Osteoblast (primary cell): ENCODE measurements at regions not wholly inside any gene's neighbourhood (a gene's known extent, or its start where the extent isn't known, plus 50 kb on each side); places are given as distances from the start of the nearest gene placed in this dataset.

ENCODE experiments used
- DNase-seq: peaks from one replicate; pipeline ENCODE4 v3.0.0; 2011; ENCODE audit warnings: low spot score, mixed read lengths; ENCODE audit not compliant: insufficient read length; ENCODE audit errors: missing footprints
- H2AFZ ChIP-seq: 2 replicates; pipeline ENCODE4 v1.6.0; 2011; ENCODE audit warnings: mild to moderate bottlenecking, low read length
- H3K27ac ChIP-seq: 2 replicates; pipeline ENCODE4 v1.5.1; 2011; ENCODE audit warnings: mild to moderate bottlenecking, low read depth, low read length, moderate library complexity
- H3K27me3 ChIP-seq: 2 replicates; pipeline ENCODE4 v1.6.0; 2012; ENCODE audit warnings: mild to moderate bottlenecking, control low read depth, inconsistent platforms, low read length, moderate library complexity; ENCODE audit not compliant: insufficient read depth
- H3K36me3 ChIP-seq: 2 replicates; pipeline ENCODE4 v1.5.1; 2011; ENCODE audit warnings: mild to moderate bottlenecking, low read length, control low read depth, moderate library complexity; ENCODE audit not compliant: insufficient read depth
- H3K4me1 ChIP-seq: 2 replicates; pipeline ENCODE4 v1.5.1; 2011; ENCODE audit warnings: mild to moderate bottlenecking, low read length, control low read depth, moderate library complexity; ENCODE audit not compliant: insufficient read depth
- H3K4me2 ChIP-seq: 2 replicates; pipeline ENCODE4 v1.6.0; 2011; ENCODE audit warnings: mild to moderate bottlenecking, low read length; ENCODE audit not compliant: insufficient read depth
- H3K4me3 ChIP-seq: fragments of 200-600 bp; sonication (generic); 3 replicates; pipeline ENCODE4 v1.5.1; 2012; ENCODE audit warnings: mild to moderate bottlenecking, low read length, inconsistent platforms; ENCODE audit not compliant: insufficient read depth
- H3K79me2 ChIP-seq: 2 replicates; pipeline ENCODE4 v1.6.0; 2012; ENCODE audit warnings: mild to moderate bottlenecking, low read length, control low read depth, inconsistent platforms; ENCODE audit not compliant: insufficient read depth
- H3K9me3 ChIP-seq: 2 replicates; pipeline ENCODE4 v1.5.1; 2011; ENCODE audit warnings: low read depth, low read length, control low read depth
- H4K20me1 ChIP-seq: 2 replicates; pipeline ENCODE4 v1.6.0; 2012; ENCODE audit warnings: mild to moderate bottlenecking, low read length, control low read depth; ENCODE audit not compliant: insufficient read depth
- TF ChIP-seq, protein P1 (sequence below): IDR thresholded peaks from 2 replicates; pipeline ENCODE4 v1.5.1; 2011; ENCODE audit warnings: mild to moderate bottlenecking, low read depth, low read length, moderate library complexity; ENCODE audit errors: extremely low read depth

DNA sequence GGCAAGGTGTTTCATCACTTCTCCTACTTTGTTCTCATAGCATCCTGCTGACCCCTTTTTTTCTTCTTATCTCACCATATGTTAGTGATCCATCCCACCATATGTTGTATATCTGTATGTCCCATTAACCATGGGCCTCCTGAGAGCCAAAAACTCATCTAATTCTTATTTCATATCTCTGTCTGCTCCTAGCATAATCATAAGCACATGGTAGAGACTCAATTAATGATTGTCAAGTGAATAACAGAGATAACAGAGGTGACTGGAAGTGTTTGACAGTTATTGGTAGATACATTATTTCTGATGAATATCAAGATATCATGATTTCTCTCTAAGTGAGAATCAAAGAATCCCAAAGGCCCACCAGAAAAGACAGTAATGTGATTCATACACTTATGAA is 138.1 kb upstream of the MPPED2 start:
- DNase-seq = no peak
- H4K20me1 ChIP-seq = no peaks in the 10 kb centered on the region
- no peaks in the 10 kb centered on the region for H3K27me3 ChIP-seq
- H3K79me2 ChIP-seq = no peaks in the 10 kb centered on the region
- no peaks in the 10 kb centered on the region for H3K36me3 ChIP-seq
- no peak overlapping the region for H2AFZ ChIP-seq
- H3K4me3 ChIP-seq = no peak overlapping the region
- no peak overlapping the region for H3K4me2 ChIP-seq
- H3K4me1 ChIP-seq = no peaks in the 10 kb centered on the region
- TF ChIP-seq, protein P1, sequence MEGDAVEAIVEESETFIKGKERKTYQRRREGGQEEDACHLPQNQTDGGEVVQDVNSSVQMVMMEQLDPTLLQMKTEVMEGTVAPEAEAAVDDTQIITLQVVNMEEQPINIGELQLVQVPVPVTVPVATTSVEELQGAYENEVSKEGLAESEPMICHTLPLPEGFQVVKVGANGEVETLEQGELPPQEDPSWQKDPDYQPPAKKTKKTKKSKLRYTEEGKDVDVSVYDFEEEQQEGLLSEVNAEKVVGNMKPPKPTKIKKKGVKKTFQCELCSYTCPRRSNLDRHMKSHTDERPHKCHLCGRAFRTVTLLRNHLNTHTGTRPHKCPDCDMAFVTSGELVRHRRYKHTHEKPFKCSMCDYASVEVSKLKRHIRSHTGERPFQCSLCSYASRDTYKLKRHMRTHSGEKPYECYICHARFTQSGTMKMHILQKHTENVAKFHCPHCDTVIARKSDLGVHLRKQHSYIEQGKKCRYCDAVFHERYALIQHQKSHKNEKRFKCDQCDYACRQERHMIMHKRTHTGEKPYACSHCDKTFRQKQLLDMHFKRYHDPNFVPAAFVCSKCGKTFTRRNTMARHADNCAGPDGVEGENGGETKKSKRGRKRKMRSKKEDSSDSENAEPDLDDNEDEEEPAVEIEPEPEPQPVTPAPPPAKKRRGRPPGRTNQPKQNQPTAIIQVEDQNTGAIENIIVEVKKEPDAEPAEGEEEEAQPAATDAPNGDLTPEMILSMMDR = no peak
- peaks cover 3% of the 10 kb centered on the region for H3K9me3 ChIP-seq
- H3K27ac ChIP-seq = no peak overlapping the region

DNA sequence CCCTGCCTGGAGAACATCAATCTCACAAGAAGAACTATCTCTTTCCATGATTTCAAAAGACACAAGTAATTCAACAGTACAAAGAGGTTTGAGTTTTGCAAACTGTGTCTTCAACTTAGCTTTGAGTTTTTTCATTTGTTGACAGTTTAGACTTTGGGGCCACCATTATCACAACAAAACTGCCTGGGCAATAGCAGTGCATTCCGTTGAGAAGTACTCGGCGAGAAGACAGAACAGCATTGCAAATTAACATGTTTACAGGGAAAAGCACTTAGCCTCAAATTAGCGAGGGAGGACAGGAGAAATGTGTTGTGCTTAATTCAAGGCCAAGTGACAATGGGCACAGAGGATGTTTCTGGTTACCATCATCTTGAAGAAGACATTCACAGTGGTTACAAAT is 133.2 kb upstream of the MPPED2 start:
- H3K4me1 ChIP-seq = no peaks in the 10 kb centered on the region
- no peaks in the 10 kb centered on the region for H3K36me3 ChIP-seq
- no peaks in the 10 kb centered on the region for H3K27me3 ChIP-seq
- no peak overlapping the region for H2AFZ ChIP-seq
- H3K79me2 ChIP-seq = no peaks in the 10 kb centered on the region
- TF ChIP-seq, protein P1 = no peak
- no peaks in the 10 kb centered on the region for H4K20me1 ChIP-seq
- H3K4me2 ChIP-seq = no peak overlapping the region
- H3K27ac ChIP-seq = no peak overlapping the region
- H3K4me3 ChIP-seq = no peak overlapping the region
- DNase-seq = no peak
- H3K9me3 ChIP-seq = no peaks in the 10 kb centered on the region

DNA sequence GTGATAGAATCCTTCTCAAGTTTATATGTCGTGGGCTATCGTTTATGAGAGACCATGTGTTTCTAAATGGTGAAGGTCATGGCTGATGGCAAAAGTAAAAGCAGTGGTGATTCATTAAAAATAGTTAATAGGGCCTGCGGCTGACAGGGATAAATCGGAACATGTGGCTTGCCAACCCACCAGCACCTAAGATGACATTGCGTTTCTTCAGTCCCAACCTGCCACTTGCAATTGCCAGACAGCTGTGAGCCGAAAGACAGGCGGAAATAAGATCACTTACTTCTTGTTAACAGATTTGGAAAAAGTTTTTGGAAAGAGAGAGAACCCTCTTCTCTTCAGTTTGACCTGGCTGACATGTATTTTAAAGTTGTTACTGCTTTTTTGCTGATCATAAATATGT is 131.5 kb upstream of the MPPED2 start:
- Histone ChIP-seq H2AFZ (no peak overlapping the region), H3K79me2 (no peaks in the 10 kb centered on the region), H3K27me3 (no peaks in the 10 kb centered on the region), H3K9me3 (no peaks in the 10 kb centered on the region), H3K4me3 (no peak overlapping the region), H4K20me1 (no peaks in the 10 kb centered on the region), H3K36me3 (no peaks in the 10 kb centered on the region), H3K27ac (no peak overlapping the region), H3K4me1 (no peaks in the 10 kb centered on the region), H3K4me2 (no peak overlapping the region)
- TF ChIP-seq, protein P1 = no peak
- DNase-seq = no peak

DNA sequence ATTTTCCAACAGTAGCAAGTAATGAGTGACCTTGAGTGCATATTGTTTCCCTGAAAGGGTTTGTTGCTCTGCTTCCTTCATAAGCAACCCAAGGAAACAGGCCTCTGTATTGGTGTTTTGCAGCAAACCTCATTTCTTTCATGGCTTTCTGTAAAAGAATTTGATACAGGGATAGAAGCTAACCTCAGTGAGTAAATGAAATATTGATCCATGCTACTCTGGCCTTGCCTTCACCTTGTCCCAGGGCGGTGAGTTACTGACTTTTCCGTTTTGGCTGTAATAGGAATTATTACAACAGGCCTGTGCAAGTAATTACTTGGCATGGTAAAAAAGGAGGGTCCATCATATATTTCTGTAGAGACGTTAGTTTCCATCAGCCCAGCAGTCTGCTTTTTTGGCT is 130.9 kb upstream of the MPPED2 start:
- Histone ChIP-seq H2AFZ (no peak overlapping the region), H3K36me3 (no peaks in the 10 kb centered on the region), H3K27ac (no peak overlapping the region), H3K79me2 (no peaks in the 10 kb centered on the region), H3K4me1 (no peaks in the 10 kb centered on the region), H3K9me3 (no peaks in the 10 kb centered on the region), H3K4me2 (no peak overlapping the region), H3K27me3 (no peaks in the 10 kb centered on the region), H3K4me3 (no peak overlapping the region), H4K20me1 (no peaks in the 10 kb centered on the region)
- TF ChIP-seq, protein P1 = no peak
- no peak for DNase-seq
